ENCODE measurements at regions not wholly inside any gene's neighbourhood (a gene's known extent, or its start where the extent isn't known, plus 50 kb on each side); places are given as distances from the start of the nearest gene placed in this dataset.

GRCh38 chr6:164107297-164107995, 692.9 kb downstream of the QKI start:
- TF ChIP-seq CTCF (IDR thresholded peaks at IDR 0.05; ENCODE audit: low read depth, low read length, missing control alignments), result no peak
- no peak overlapping the region for H3K4me3 ChIP-seq (ENCODE audit: low read depth, low read length)
- DNase-seq (ENCODE audit: low read depth), result no peak

- H3K4me3 ChIP-seq (ENCODE audit: low read depth, low read length), result no peak overlapping the region
- TF ChIP-seq CTCF (IDR thresholded peaks at IDR 0.05; ENCODE audit: low read depth, low read length, missing control alignments), result peak; percentile 54
- DNase-seq (ENCODE audit: low read depth), result no peak
Observed at GRCh38 chr6:164106345-164106769, 691.8 kb downstream of the QKI start.

GRCh38 chr6:164105705-164106104, 691.2 kb downstream of the QKI start:
- no peak for TF ChIP-seq CTCF (IDR thresholded peaks at IDR 0.05; ENCODE audit: low read depth, low read length, missing control alignments)
- H3K4me3 ChIP-seq (ENCODE audit: low read depth, low read length), result no peak overlapping the region
- DNase-seq (ENCODE audit: low read depth), result no peak

- TF ChIP-seq CTCF (IDR thresholded peaks at IDR 0.05; ENCODE audit: low read depth, low read length, missing control alignments), result no peak
- H3K4me3 ChIP-seq (ENCODE audit: low read depth, low read length), result no peak overlapping the region
- DNase-seq (ENCODE audit: low read depth), result no peak
Observed at GRCh38 chr6:164104432-164104831, 689.9 kb downstream of the QKI start.

- no peak for DNase-seq (ENCODE audit: low read depth)
- H3K4me3 ChIP-seq (ENCODE audit: low read depth, low read length), result no peak overlapping the region
- no peak for TF ChIP-seq CTCF (IDR thresholded peaks at IDR 0.05; ENCODE audit: low read depth, low read length, missing control alignments)
Observed at GRCh38 chr6:164102693-164103092, 688.2 kb downstream of the QKI start.

- no peak for DNase-seq (ENCODE audit: low read depth)
Observed at GRCh38 chr6:164101859-164102258, 687.3 kb downstream of the QKI start.

More at GRCh38 chr6:164101859-164102258, 687.3 kb downstream of the QKI start:
- no peak for TF ChIP-seq CTCF (IDR thresholded peaks at IDR 0.05; ENCODE audit: low read depth, low read length, missing control alignments)
- H3K4me3 ChIP-seq (ENCODE audit: low read depth, low read length), result no peak overlapping the region

Measured in GM12864 (cell line).